Gastrocnemius medialis (tissue), 4 donors: ENCODE measurements at regions not wholly inside any gene's neighbourhood (a gene's known extent, or its start where the extent isn't known, plus 50 kb on each side); places are given as distances from the start of the nearest gene placed in this dataset.

Experiments
- ATAC-seq, 2 donors: fragments of 150-250 bp; one replicate each; pipeline ENCODE4 v1.9.1; 2016
- DNase-seq, 2 donors: peaks; one replicate each; pipeline ENCODE4 v3.0.0-alpha.2; 2019
- H3K27ac ChIP-seq, 4 donors: fragments of 200-600 bp; sonication (generic); 1 replicate in 1 of 4; 2 replicates in 3 of 4; pipeline ENCODE4 v1.5.1; 2016 to 2018; ENCODE audit warnings: mild to moderate bottlenecking in 2 of 4, moderate library complexity in 1 of 4
- H3K27me3 ChIP-seq, 3 donors: fragments of 200-600 bp; sonication (generic) in 2 of 3; 1 replicate in 1 of 3; 2 replicates in 2 of 3; pipeline versions ENCODE4 v1.5.1 to v1.6.0; 2016 to 2019; ENCODE audit warnings: mild to moderate bottlenecking in 1 of 3, moderate library complexity in 1 of 3
- H3K36me3 ChIP-seq, 2 donors: fragments of 200-600 bp; sonication (generic) in 1 of 2; one replicate each; pipeline ENCODE4 v1.5.1; 2017 to 2018
- H3K4me1 ChIP-seq, 2 donors: fragments of 200-600 bp; sonication (generic) in 1 of 2; one replicate each; pipeline ENCODE4 v1.5.1; 2016 to 2017; ENCODE audit warnings: mild to moderate bottlenecking in 2 of 2
- H3K4me3 ChIP-seq, 4 donors: fragments of 200-600 bp; sonication (generic) in 3 of 4; 1 replicate in 1 of 4; 2 replicates in 3 of 4; pipeline ENCODE4 v1.5.1; 2016 to 2019; ENCODE audit warnings: mild to moderate bottlenecking in 2 of 4
- H3K9me3 ChIP-seq, 3 donors: fragments of 200-600 bp; sonication (generic) in 2 of 3; 1 replicate in 1 of 3; 2 replicates in 2 of 3; pipeline ENCODE4 v1.5.1; 2016 to 2019
- CTCF ChIP-seq, 5 experiments: fragments of 450-650 bp in 3 of 5; fragments of 200-600 bp in 2 of 5; sonication (generic) in 2 of 5; IDR thresholded peaks in 4 of 5; conservative IDR thresholded peaks in 1 of 5; 1 replicate in 4 of 5; 2 replicates in 1 of 5; pipeline ENCODE4 v1.5.1; 2016 to 2019; ENCODE audit warnings: antibody characterized with exemption in 5 of 5, mild to moderate bottlenecking in 3 of 5, moderate library complexity in 3 of 5
- POLR2A ChIP-seq, 2 donors: fragments of 450-650 bp; IDR thresholded peaks; one replicate each; pipeline ENCODE4 v1.6.1; 2017; ENCODE audit warnings: antibody characterized with exemption in 2 of 2, mild to moderate bottlenecking in 2 of 2, moderate library complexity in 2 of 2
- in situ Hi-C, 4 donors: fragments of 200-750 bp; cut with MboI; loops; one replicate each; pipeline versions ENCODE4 v1.15.0 to v1.8.0; 2017; ENCODE audit warnings: low sequenced_read_pairs in 4 of 4
- intact Hi-C: fragments of 100-400 bp; cut with DNase I; formaldehyde crosslinking; loops from one replicate; pipeline ENCODE4 v1.15.1; 2023; ENCODE audit warnings: low total_unique reads

- H3K9me3 ChIP-seq, result no peaks in the 10 kb centered on the region
- H3K27ac ChIP-seq, result no peak overlapping the region
- DNase-seq, result no peak
- H3K36me3 ChIP-seq, result no peaks in the 10 kb centered on the region
- ATAC-seq, result no peak
- H3K27me3 ChIP-seq, result no peaks in the 10 kb centered on the region
- intact Hi-C loops, result no loop called here
- H3K4me1 ChIP-seq, result no peaks in the 10 kb centered on the region
- in situ Hi-C loops, result no loop called here
- TF ChIP-seq CTCF (IDR thresholded peaks at IDR 0.05 in 4 of 5, conservative IDR thresholded peaks at IDR 0.05 in 1 of 5) (no peak), POLR2A (IDR thresholded peaks at IDR 0.05) (no peak)
- H3K4me3 ChIP-seq, result no peak overlapping the region
Measured at GRCh38 chr5:142411103-142411502, 86.3 kb upstream of the SPRY4 start.

DNA sequence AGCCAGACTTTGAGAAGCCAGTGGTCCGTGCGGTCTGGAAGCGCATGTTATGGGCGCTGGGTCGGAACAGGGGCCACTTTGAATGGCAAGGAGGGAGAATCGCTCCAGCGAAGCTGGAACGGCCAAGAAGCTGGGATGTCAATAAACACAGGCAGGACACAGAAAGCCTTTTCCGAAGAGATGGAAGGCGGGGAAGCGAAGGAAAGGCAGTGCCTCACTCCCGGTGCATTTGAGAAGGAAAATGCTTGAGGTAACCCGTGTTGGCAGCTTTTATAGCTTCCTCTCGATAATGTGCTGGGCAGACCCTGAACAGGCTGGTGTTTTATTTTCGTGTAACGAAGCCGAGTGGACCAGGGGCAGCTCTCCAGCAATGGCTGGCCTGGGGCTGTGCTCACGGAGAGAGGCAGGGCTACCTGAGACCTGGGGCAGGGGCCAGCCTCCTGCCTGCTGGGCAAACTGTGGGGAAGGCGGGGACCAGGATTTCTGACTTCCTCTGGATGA is 84.2 kb upstream of the SPRY4 start:
- no peaks in the 10 kb centered on the region for H3K9me3 ChIP-seq
- no peaks in the 10 kb centered on the region for H3K36me3 ChIP-seq
- in situ Hi-C loops (no loop called here), intact Hi-C loops (no loop called here)
- no peak for DNase-seq
- no peaks in the 10 kb centered on the region for H3K27me3 ChIP-seq
- TF ChIP-seq POLR2A (IDR thresholded peaks at IDR 0.05) (no peak), CTCF (IDR thresholded peaks at IDR 0.05 in 4 of 5, conservative IDR thresholded peaks at IDR 0.05 in 1 of 5) (no peak)
- no peaks in the 10 kb centered on the region for H3K4me1 ChIP-seq
- no peak overlapping the region for H3K27ac ChIP-seq
- no peak overlapping the region for H3K4me3 ChIP-seq
- no peak for ATAC-seq

- TF ChIP-seq CTCF (IDR thresholded peaks at IDR 0.05 in 4 of 5, conservative IDR thresholded peaks at IDR 0.05 in 1 of 5), result no peak
- no peak for TF ChIP-seq POLR2A (IDR thresholded peaks at IDR 0.05)
- Histone ChIP-seq H3K36me3 (no peaks in the 10 kb centered on the region), H3K4me3 (no peak overlapping the region), H3K27ac (no peak overlapping the region), H3K9me3 (no peaks in the 10 kb centered on the region), H3K27me3 (no peaks in the 10 kb centered on the region), H3K4me1 (no peaks in the 10 kb centered on the region)
- intact Hi-C loops (no loop called here), in situ Hi-C loops (no loop called here)
- ATAC-seq, result no peak
- no peak for DNase-seq
Measured at GRCh38 chr5:142408536-142408935, 83.7 kb upstream of the SPRY4 start.

- in situ Hi-C loops (no loop called here), intact Hi-C loops (no loop called here)
- ATAC-seq (no peak), DNase-seq (no peak)
- Histone ChIP-seq H3K36me3 (no peaks in the 10 kb centered on the region), H3K4me1 (no peaks in the 10 kb centered on the region), H3K27me3 (no peaks in the 10 kb centered on the region), H3K9me3 (no peaks in the 10 kb centered on the region), H3K27ac (no peak overlapping the region), H3K4me3 (no peak overlapping the region)
- TF ChIP-seq CTCF (IDR thresholded peaks at IDR 0.05 in 4 of 5, conservative IDR thresholded peaks at IDR 0.05 in 1 of 5), result no peak
- no peak for TF ChIP-seq POLR2A (IDR thresholded peaks at IDR 0.05)
Measured at GRCh38 chr5:142405814-142406395, 81.1 kb upstream of the SPRY4 start.

- ATAC-seq (no peak), DNase-seq (no peak)
- Histone ChIP-seq H3K36me3 (no peaks in the 10 kb centered on the region), H3K27me3 (no peaks in the 10 kb centered on the region), H3K27ac (no peak overlapping the region), H3K4me3 (no peak overlapping the region), H3K4me1 (no peaks in the 10 kb centered on the region), H3K9me3 (no peaks in the 10 kb centered on the region)
- intact Hi-C loops, result no loop called here
- in situ Hi-C loops, result no loop called here
- TF ChIP-seq POLR2A (IDR thresholded peaks at IDR 0.05), result no peak
- TF ChIP-seq CTCF (IDR thresholded peaks at IDR 0.05 in 4 of 5, conservative IDR thresholded peaks at IDR 0.05 in 1 of 5), result no peak
Measured at GRCh38 chr5:142405023-142405422, 80.2 kb upstream of the SPRY4 start.
